GM12891 (cell line): ENCODE measurements at regions not wholly inside any gene's neighbourhood (a gene's known extent, or its start where the extent isn't known, plus 50 kb on each side); places are given as distances from the start of the nearest gene placed in this dataset.

Experiments
- POLR2A ChIP-seq: IDR thresholded peaks from 2 replicates; pipeline ENCODE4 v1.6.1; 2011; ENCODE audit warnings: low read depth, low read length, control low read depth
- TAF1 ChIP-seq: IDR thresholded peaks from 2 replicates; pipeline ENCODE4 v1.6.1; 2011; ENCODE audit warnings: low read depth, low read length, control low read depth

GRCh38 chr13:94959626-94960025 lies 247.3 kb upstream of the SOX21 start:
- TF ChIP-seq POLR2A (no peak), TAF1 (no peak)
